ENCODE measurements at regions not wholly inside any gene's neighbourhood (a gene's known extent, or its start where the extent isn't known, plus 50 kb on each side); places are given as distances from the start of the nearest gene placed in this dataset.

DNA sequence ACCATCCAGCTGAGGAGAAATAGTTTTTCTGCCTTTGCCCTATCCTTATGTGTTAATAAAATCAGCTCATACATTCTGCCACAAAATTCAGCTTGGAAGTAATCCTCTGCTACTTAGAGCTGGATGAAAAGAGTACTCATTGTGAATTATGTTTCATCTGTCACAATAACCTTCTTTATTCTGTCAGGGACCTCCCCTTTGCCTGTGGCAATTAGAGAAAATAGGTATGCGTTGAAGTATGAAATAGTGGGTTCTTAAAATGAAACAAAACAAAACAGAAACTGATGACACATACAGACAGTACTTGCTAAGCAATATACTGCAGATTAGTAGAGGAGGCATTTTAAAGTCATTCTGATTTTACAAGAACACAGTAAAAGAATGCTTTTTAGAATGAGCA lies 578.5 kb downstream of the USP25 start:
- WGBS: 5% methylated on average over 1 of the region's 1 CpG
- H3K36me3 ChIP-seq: no peaks in the 10 kb centered on the region
- H3K4me1 ChIP-seq: no peaks in the 10 kb centered on the region
- TF ChIP-seq EP300 (IDR thresholded peaks at IDR 0.05) (no peak), POLR2A (IDR thresholded peaks at IDR 0.05) (no peak), POLR2AphosphoS5 (IDR thresholded peaks at IDR 0.05) (no peak)
- TF ChIP-seq, protein P1, sequence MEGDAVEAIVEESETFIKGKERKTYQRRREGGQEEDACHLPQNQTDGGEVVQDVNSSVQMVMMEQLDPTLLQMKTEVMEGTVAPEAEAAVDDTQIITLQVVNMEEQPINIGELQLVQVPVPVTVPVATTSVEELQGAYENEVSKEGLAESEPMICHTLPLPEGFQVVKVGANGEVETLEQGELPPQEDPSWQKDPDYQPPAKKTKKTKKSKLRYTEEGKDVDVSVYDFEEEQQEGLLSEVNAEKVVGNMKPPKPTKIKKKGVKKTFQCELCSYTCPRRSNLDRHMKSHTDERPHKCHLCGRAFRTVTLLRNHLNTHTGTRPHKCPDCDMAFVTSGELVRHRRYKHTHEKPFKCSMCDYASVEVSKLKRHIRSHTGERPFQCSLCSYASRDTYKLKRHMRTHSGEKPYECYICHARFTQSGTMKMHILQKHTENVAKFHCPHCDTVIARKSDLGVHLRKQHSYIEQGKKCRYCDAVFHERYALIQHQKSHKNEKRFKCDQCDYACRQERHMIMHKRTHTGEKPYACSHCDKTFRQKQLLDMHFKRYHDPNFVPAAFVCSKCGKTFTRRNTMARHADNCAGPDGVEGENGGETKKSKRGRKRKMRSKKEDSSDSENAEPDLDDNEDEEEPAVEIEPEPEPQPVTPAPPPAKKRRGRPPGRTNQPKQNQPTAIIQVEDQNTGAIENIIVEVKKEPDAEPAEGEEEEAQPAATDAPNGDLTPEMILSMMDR (IDR thresholded peaks at IDR 0.05): no peak
- H3K27me3 ChIP-seq: no peaks in the 10 kb centered on the region
- H3K4me3 ChIP-seq: peak overlapping the region; percentile 24
- DNase-seq (ENCODE audit: low spot score in 2 of 2): no peak
- H3K9me3 ChIP-seq: no peaks in the 10 kb centered on the region
- peak overlapping the region; percentile 62 for H3K27ac ChIP-seq

DNA sequence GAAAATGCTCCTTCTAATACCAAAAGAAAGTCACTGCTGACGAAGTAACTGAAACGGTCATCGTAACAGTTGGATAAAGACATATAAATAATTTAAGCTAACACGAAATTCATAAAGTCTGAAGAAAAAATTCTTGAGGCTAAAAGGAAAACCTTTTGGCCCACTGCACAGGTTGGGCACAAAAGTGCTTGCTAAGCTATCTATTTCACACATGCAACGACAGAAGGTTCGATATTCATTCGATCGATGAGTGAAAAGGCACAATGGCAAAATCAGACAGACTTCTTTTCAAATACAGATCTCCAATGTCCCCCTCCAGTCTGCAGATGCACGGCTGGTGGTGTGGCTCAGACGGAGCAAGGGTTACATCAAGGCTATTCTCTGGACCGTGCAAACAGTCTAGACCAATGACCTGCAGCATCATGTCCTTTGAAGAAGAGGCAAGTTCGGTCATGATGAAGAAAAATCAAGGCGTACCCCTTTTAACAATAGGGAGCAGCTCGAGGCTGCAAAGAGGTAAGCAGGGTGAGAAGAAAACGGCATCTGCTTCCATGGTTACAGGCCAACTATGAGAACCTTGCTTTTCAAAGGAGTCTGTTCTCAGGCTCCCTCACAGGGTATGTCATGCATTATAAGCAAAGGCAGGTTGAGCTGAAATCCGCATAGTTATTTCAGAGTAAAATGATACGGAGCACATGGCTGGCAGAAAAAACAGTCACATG lies 579.6 kb downstream of the USP25 start:
- Histone ChIP-seq H3K9me3 (no peaks in the 10 kb centered on the region), H3K36me3 (no peaks in the 10 kb centered on the region), H3K27me3 (no peaks in the 10 kb centered on the region), H3K27ac (peak overlapping the region; percentile 6), H3K4me1 (no peaks in the 10 kb centered on the region), H3K4me3 (no peak overlapping the region)
- no peak for TF ChIP-seq POLR2A (IDR thresholded peaks at IDR 0.05)
- TF ChIP-seq, protein P1 (IDR thresholded peaks at IDR 0.05): no peak
- no peak for TF ChIP-seq EP300 (IDR thresholded peaks at IDR 0.05)
- no peak for TF ChIP-seq POLR2AphosphoS5 (IDR thresholded peaks at IDR 0.05)
- 88% methylated on average over 17 of the region's 17 CpGs for WGBS
- no peak for DNase-seq (ENCODE audit: low spot score in 2 of 2)

DNA sequence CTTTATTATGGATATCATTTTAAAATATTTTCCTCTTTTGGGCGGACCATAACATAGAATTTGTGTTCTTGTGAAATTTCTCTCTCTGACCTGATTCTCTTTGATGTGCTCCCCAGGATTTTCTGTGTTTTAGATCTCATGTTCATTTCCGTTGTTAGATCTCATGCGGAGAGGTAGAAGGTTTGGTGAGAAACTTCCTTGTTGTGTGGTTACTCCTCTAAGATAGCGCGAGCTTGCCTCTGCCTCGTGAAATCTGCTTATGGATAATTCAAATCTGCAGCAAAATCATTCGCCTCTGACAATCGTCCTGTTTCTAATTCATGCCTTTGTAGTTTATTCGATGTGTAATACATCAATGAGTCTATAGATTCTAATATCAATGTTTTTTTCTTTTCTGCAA lies 580.4 kb downstream of the USP25 start:
- peak overlapping the region; percentile 6 for H3K27ac ChIP-seq
- DNase-seq (ENCODE audit: low spot score in 2 of 2): no peak
- no peak overlapping the region for H3K4me3 ChIP-seq
- TF ChIP-seq EP300 (IDR thresholded peaks at IDR 0.05) (no peak), POLR2A (IDR thresholded peaks at IDR 0.05) (no peak), POLR2AphosphoS5 (IDR thresholded peaks at IDR 0.05) (no peak)
- TF ChIP-seq, protein P1 (IDR thresholded peaks at IDR 0.05): no peak
- H3K27me3 ChIP-seq: no peaks in the 10 kb centered on the region
- WGBS: 92% methylated on average over 9 of the region's 9 CpGs
- H3K36me3 ChIP-seq: no peaks in the 10 kb centered on the region
- H3K9me3 ChIP-seq: no peaks in the 10 kb centered on the region
- H3K4me1 ChIP-seq: no peaks in the 10 kb centered on the region

DNA sequence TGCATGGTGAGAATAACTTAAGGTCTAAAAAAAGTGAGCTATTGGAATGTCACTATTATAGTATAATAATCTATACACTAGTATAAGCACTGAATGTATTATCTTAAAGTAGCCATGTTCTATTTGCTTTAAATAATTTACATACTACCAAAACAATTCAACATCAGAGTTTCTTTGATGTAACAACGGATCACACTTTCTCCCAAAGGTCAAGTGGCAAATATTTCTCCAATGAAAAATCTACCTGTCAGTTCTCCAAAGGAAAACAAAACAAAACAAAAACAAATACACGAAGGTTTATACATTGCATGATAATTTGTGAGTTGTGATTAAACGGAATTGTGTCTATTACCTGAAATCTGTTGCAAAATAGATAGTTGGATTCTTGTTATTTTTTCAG lies 581.4 kb downstream of the USP25 start:
- Histone ChIP-seq H3K9me3 (no peaks in the 10 kb centered on the region), H3K27me3 (no peaks in the 10 kb centered on the region), H3K4me1 (no peaks in the 10 kb centered on the region), H3K4me3 (no peak overlapping the region), H3K36me3 (no peaks in the 10 kb centered on the region), H3K27ac (no peak overlapping the region)
- TF ChIP-seq EP300 (IDR thresholded peaks at IDR 0.05) (no peak), POLR2AphosphoS5 (IDR thresholded peaks at IDR 0.05) (no peak), POLR2A (IDR thresholded peaks at IDR 0.05) (no peak)
- TF ChIP-seq, protein P1 (IDR thresholded peaks at IDR 0.05): no peak
- WGBS: 93% methylated on average over 3 of the region's 3 CpGs
- DNase-seq (ENCODE audit: low spot score in 2 of 2): no peak

DNA sequence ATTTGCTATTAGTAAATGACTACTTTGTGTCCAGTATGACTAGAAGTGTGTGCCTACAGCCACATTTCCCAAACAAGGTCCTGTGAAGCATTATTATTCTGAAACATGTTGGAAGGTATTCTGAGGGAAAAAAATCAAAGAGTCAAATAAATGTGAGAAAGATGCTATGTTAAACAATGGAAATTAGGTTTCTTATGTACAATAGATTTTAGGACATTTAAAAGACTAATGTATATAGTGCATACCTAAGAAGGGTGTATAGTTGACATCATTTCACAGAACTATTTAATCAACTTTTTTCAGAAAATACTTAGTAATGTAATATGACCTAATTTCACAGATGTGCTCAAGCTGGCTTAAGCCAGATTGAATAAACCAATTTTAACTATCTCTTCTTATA lies 582.5 kb downstream of the USP25 start:
- no peak overlapping the region for H3K27ac ChIP-seq
- TF ChIP-seq EP300 (IDR thresholded peaks at IDR 0.05) (no peak), POLR2A (IDR thresholded peaks at IDR 0.05) (no peak), POLR2AphosphoS5 (IDR thresholded peaks at IDR 0.05) (no peak)
- TF ChIP-seq, protein P1 (IDR thresholded peaks at IDR 0.05): no peak
- DNase-seq (ENCODE audit: low spot score in 2 of 2): no peak

More for the DNA sequence above, 582.5 kb downstream of the USP25 start:
- no peaks in the 10 kb centered on the region for H3K27me3 ChIP-seq
- H3K9me3 ChIP-seq: no peaks in the 10 kb centered on the region
- no peak overlapping the region for H3K4me3 ChIP-seq
- no peaks in the 10 kb centered on the region for H3K36me3 ChIP-seq
- no peaks in the 10 kb centered on the region for H3K4me1 ChIP-seq

All from suprapubic skin (tissue), 4 donors.